HG03457 (cell line): ENCODE measurements at regions not wholly inside any gene's neighbourhood (a gene's known extent, or its start where the extent isn't known, plus 50 kb on each side); places are given as distances from the start of the nearest gene placed in this dataset.
"Not testable (repeated sequence)": the region's sequence is repeated elsewhere in the genome, so short reads cannot be mapped to it uniquely, and the experiment has no call there.

Source experiments
- ATAC-seq: cut with Tn5 transposase; IDR thresholded peaks from one replicate; pipeline ENCODE4 v1.9.1; 2021; ENCODE audit warnings: moderate number of reproducible peaks; ENCODE audit not compliant: unreplicated experiment

GRCh38 chr3:3902161-3902560 lies 102.9 kb downstream of the LRRN1 start:
- ATAC-seq = no peak

GRCh38 chr3:3906171-3906570 lies 106.9 kb downstream of the LRRN1 start:
- ATAC-seq = no peak

- no peak for ATAC-seq
Measured at GRCh38 chr3:3907023-3907422, 107.8 kb downstream of the LRRN1 start.

DNA sequence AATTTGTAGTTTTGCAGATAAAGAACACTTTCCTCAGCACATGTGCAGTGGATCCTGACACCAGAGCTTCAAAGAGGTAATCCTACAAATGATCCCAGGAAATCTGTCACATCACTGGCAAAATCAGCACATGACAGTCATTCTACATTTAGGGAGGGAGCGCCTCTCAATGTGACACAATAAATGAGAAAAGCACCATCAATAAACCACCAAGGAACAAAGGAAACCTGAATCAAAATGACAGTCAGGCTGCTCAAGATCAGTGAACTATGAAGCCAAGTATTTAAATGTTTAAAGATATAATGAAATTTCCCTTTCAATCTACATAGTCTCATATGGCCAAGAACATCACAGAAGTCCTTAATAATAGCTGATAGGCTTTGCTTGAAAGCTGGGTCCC lies 119.5 kb downstream of the LRRN1 start:
- ATAC-seq = no peak

- no peak for ATAC-seq
Measured at GRCh38 chr3:3919316-3919715, 120.1 kb downstream of the LRRN1 start.

- no peak for ATAC-seq
Measured at GRCh38 chr3:3923619-3924018, 124.4 kb downstream of the LRRN1 start.

DNA sequence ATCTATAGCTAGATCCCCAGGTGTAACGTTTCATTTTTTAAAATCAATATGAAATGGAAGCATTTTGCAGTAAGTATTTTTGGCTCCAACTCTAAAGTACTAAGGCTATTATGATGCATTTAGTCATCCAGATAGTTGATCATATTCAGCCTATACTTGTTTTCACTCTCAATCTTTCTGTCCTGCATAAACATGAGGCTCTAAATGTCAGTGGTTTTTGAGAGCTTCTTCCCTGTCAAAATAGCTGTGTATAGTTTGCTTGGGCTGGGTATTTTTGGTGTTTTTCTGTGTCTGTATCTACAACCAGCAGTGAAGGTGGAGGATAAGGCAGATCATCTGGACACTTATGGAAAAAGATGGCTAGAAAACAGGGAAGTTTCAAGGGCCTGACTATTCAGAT lies 128.0 kb downstream of the LRRN1 start:
- ATAC-seq = no peak

DNA sequence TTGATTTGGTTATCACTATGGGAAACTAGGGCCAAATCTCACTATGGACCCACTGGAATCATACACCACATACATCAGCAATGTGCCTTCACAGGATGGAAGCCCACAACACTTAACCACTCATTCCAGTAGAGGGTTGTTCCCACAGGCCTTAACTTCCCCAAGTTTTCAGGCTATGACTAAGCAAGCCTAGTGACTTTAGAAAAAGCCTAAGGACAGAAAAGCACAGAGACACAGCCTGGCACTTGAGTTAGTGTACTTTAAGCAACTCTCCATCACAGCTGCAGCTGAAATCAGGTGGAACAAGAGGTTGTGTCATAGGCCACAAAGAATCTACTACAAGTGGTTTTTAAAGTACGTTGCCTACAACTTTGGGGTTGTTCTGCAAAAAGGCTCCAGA lies 128.7 kb downstream of the LRRN1 start:
- ATAC-seq = no peak

GRCh38 chr3:3941380-3941779 lies 142.1 kb downstream of the LRRN1 start:
- not testable (repeated sequence) for ATAC-seq

DNA sequence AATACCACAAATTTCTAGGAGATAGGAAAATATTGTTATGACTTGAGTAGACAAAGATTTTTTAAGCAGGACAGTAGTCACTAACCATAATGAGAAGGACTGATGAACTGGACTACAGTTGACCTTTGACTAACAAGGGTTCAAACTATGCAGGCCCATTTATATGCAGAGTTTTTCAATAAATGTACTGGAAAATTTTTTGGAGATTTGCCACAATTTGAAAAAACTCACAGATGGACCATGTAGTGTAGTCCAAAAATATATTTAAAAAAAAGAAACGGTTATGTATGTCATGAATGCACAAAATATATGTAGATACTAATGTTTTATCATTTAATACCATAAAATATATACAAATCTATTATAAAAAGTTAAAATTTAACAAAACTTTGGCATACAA lies 151.8 kb downstream of the LRRN1 start:
- no peak for ATAC-seq

DNA sequence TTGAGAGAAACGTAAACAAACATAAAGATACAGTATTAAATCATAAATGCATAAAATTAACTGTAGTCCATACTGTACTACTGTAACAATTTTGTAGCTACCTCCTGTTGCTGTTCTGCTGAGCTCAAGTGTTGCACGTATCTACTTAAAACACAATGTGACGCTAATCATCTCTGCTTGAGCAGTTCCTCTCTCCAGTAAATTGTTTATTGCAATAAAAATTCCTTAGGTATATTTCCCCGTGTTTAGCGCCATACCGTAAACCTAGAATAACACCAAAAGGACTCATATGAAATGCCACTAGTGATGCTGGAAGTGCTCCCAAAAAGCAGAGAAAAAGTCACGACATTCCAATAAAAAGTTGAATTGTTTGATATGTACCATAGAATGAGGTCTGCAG lies 152.3 kb downstream of the LRRN1 start:
- ATAC-seq = no peak

DNA sequence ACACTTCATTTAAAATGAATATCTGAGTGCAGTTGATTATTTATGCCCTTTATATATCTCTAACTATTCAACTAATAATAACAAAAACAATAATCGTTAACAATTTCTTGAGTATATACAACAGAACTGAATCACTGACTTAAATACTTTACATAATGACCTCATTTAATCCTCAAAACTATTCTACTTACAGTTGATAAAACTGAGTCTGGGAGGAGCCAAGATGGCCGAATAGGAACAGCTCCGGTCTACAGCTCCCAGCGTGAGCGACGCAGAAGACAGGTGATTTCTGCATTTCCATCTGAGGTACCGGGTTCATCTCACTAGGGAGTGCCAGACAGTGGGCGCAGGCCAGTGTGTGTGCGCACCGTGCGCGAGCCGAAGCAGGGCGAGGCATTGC lies 163.6 kb downstream of the LRRN1 start:
- not testable (repeated sequence) for ATAC-seq

DNA sequence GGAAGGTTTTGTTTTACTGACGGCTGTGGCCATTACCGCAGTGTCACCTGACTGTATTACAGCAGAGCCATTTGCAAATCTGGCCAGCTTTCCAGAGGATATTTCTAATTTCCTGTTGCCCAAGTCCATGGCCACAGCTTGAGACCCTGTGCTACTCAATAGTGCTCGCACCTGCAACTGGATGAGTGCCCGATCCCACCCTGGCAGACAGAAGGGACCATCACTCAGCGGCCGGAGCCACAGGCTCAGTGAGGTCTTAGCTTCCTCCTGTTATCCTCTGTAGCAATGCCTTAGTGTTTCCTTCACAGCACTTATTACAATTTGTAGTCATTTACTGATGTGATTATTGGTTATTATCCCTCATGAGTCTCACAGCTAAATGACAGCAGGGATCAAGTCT lies 184.8 kb downstream of the LRRN1 start:
- ATAC-seq = no peak

DNA sequence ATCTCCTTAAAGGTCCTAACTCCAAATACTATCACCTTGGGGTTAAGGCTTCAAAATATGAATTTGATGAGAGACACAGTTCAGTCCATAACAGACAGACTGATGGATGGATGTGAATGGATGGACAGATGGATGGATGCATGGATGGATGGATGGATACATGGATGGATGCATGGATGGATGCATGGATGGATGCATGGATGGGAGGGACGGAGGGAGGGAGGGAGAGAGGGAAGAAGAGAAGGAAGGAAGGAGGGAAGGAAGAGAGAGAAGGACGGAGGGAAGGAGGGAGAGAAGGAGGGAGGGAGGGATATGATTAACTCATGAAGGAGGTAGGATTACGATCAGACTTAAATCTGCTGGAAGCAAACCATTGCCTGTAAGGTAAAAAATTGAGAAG lies 192.4 kb downstream of the LRRN1 start:
- no peak for ATAC-seq

DNA sequence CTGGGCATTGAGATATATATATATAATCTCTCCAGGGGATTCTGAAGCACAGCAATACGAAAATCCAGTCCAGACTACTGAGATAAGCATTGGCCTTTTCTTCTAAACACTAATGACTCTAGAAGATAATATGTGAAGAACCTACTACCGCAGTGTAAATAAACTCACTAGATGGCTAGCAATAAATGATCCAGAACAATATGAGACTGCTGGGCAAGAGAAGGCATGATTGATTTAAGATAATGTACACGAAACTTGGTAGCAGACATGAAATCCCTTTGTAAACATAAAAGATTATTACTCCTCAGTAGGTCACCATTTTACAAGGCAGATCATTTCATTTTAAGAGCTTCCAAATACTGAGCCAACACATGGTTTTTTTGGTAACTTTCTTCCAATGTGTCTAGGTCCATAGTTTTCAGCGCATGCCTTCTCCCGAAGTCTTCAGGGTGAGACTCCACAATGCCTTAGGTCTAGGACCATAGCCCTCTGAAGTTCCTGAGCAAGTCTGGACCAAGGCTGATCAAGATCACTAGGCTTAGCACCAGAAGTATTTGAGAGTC lies 193.2 kb downstream of the LRRN1 start:
- ATAC-seq = no peak

DNA sequence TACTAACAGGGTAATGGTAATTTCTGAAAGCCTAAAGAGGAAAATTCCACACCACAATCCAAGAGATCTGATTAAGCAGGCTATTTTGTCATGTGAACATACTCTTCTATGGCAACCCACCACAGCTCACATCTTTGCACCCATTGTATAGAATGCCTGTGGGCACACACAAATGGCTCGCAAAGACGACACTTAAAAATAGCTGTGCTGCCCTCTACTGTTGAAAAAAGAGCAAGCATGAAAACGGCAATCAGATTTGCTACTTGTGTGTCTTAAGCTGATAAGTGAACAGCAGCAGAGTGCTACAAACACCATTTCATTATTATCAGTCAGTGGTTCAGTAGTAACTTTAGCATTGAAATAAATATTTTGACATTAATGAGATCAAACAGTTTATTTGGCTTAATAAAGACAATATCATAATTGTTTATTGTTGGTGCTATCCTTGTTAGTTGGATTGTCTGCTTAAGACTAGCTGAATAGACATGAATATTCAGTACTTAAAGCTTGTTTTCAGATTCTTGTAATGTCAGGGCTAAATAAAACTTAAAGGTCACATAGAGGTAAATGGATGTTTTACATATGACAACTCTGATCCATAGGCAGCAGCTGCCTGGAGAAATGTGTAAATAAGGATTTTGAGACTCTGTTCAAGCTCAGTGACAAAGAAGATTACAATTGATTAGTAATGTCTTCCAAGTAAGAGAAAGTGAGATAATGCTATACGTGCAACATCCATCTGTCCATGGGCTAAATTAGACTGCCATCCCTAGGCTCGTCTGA lies 199.1 kb downstream of the LRRN1 start:
- peak; percentile 67 for ATAC-seq

DNA sequence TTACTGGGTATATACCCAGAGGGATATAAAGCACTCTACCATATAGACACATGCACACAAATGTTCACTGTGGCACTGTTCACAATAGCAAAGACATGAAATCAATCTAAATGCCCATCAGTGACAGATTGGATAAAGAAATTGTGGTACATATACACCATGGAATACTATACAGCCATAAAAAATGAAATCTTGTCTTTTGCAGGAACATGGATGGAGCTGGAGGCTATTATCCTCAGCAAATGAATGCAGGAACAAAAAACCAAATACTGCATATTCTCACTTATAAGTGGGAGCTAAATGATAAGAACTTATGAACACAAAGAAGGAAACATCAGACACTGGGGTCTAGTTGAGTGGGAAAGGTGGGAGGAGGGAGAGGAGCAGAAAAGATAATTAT lies 200.1 kb downstream of the LRRN1 start:
- not testable (repeated sequence) for ATAC-seq

DNA sequence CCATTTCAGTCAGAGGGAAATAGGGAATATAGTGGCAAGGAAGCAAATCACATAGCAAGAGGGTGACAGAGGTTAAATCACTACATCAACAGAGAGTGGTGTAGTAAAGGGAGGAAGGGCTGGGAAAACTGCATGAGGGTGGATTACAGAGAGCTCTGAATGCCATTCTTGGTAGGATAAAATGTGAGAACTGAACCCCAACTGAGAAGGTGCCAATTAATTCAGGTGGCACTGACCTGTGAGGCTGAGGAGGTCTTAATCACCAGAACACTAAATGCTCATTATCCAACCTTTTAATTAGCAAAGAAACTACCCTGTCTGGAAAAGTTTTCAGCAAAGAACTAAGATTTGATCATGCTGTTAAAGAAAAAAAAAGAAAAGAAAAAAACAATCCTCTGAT lies 202.7 kb downstream of the LRRN1 start:
- no peak for ATAC-seq

DNA sequence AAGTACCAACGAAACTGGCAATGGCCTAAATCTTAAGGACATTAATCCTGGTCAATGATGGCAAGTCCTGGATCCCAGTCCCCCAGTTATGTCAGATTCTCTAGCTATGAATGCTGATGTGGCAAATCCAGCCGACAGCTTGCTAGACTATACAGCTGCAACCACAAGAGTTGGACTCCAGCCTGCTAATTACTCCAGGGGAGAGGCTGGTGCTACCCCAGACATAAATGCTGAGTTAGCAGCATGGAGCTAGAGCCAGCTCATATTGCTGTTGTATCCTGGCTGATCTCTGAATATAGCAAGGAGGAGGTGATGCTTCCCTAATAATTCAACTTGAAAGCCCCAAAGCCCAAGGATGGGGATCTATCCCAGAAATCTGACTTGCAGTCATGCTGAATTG lies 207.1 kb downstream of the LRRN1 start:
- no peak for ATAC-seq

DNA sequence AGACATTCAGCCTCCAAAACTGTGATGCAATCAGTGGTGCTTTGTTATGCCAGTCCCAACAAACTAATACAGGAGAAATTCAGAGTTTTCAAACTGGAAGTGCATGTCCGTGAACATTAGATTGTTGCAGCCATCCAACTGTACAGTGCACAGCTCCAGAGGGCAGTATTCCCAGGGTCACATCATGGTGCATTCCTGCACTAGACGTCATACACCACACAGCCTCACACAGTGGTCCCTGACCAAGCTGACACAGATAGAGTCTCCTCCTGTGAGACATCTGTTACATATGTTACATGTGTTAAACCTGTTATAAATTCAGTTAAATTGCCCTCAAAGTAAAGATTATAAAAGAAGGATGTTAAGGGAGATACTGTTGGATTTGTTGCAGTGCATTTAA lies 209.0 kb downstream of the LRRN1 start:
- ATAC-seq = no peak

DNA sequence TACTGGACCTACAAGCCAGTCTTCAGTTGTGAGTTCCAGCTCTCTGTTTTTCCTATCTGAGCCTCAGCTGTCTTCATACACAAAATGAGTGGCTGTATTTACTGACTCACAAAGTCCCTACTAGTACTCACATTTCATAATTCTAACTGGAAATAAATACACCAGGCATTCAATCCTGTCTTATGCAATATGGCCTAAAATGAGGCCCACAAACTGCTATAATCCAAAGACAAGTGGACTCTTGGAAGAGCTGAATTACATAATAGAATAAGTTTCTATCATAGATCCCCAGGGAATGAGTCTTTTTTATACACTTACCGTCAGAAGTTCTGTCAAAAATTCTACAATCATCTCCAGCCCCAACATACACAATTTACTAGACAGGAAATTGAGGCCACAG lies 211.9 kb downstream of the LRRN1 start:
- no peak for ATAC-seq

- no peak for ATAC-seq
Measured at GRCh38 chr3:4015426-4015825, 216.2 kb downstream of the LRRN1 start.

DNA sequence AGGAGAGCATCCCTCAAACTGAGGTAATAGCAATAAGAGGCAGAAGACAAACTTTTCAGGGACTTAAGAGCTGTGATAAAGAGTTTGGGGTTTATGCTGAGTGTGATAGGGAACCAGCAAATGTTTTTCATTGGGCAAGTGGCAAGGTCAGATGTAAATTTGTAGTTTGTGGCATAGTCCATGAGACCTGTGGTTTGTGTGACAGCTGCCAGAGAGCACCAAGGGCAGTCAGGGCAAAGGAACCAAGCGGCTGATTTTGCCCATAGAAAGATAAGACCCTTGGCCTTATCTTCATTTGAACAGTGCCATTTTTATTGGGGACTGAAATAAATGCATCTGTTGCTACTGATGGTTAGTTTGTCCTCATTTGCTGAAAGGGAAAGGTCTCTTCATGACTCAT lies 220.3 kb downstream of the LRRN1 start:
- ATAC-seq = no peak
